Lower lobe of right lung (tissue), 2 donors: ENCODE measurements at regions not wholly inside any gene's neighbourhood (a gene's known extent, or its start where the extent isn't known, plus 50 kb on each side); places are given as distances from the start of the nearest gene placed in this dataset.

Experiments used
- ATAC-seq, 2 donors: fragments of 200-7000 bp; cut with Tn5 transposase; one replicate each; pipeline ENCODE4 v1.9.1; 2020 to 2022; ENCODE audit warnings: mild to moderate bottlenecking in 2 of 2, moderate library complexity in 2 of 2
- DNase-seq: peaks from one replicate; pipeline ENCODE4 v3.0.0-alpha.2; 2020
- H3K27ac ChIP-seq: fragments of 200-600 bp; one replicate; pipeline ENCODE4 v1.8.0; 2022
- H3K27me3 ChIP-seq: fragments of 200-600 bp; one replicate; pipeline ENCODE4 v1.8.0; 2022; ENCODE audit warnings: low read depth
- H3K36me3 ChIP-seq: fragments of 200-600 bp; one replicate; pipeline ENCODE4 v1.8.0; 2022; ENCODE audit warnings: mild to moderate bottlenecking
- H3K4me1 ChIP-seq: fragments of 200-600 bp; one replicate; pipeline ENCODE4 v1.8.0; 2022
- H3K4me3 ChIP-seq: fragments of 200-600 bp; one replicate; pipeline ENCODE4 v1.8.0; 2022; ENCODE audit warnings: mild to moderate bottlenecking
- H3K9me3 ChIP-seq: fragments of 200-600 bp; one replicate; pipeline ENCODE4 v1.8.0; 2022
- CTCF ChIP-seq: fragments of 200-600 bp; IDR thresholded peaks from one replicate; pipeline ENCODE4 v1.8.0; 2022; ENCODE audit warnings: antibody characterized with exemption, mild to moderate bottlenecking
- intact Hi-C: fragments of 100-400 bp; cut with DNase I; formaldehyde crosslinking; loops from one replicate; pipeline ENCODE4 v1.11.0; 2022
- donor health status: DM: no; HTN: yes; CAD: no; lungs with severe emphysema.

- no peaks in the 10 kb centered on the region for H3K36me3 ChIP-seq
- peaks cover 11% of the 10 kb centered on the region for H3K9me3 ChIP-seq
- H3K4me3 ChIP-seq, result no peak overlapping the region
- H3K27ac ChIP-seq, result no peak overlapping the region
- intact Hi-C loops, result no loop called here
- no peak for TF ChIP-seq CTCF
- no peaks in the 10 kb centered on the region for H3K27me3 ChIP-seq
- DNase-seq, result no peak
- peaks cover 4% of the 10 kb centered on the region for H3K4me1 ChIP-seq
- no peak for ATAC-seq
These were observed 296.4 kb downstream of the CYP26B1 start for GRCh38 chr2:71851094-71851750.

- intact Hi-C loops, result no loop called here
- no peak overlapping the region for H3K4me3 ChIP-seq
- ATAC-seq, result no peak
- H3K9me3 ChIP-seq, result peaks cover 2% of the 10 kb centered on the region
- H3K36me3 ChIP-seq, result no peaks in the 10 kb centered on the region
- H3K27me3 ChIP-seq, result no peaks in the 10 kb centered on the region
- TF ChIP-seq CTCF, result no peak
- DNase-seq, result no peak
- H3K4me1 ChIP-seq, result peaks cover 4% of the 10 kb centered on the region
- H3K27ac ChIP-seq, result no peak overlapping the region
These were observed 297.3 kb downstream of the CYP26B1 start for GRCh38 chr2:71850306-71850801.

GRCh38 chr2:71849607-71850305 lies 297.9 kb downstream of the CYP26B1 start:
- DNase-seq (no peak), ATAC-seq (no peak)
- Histone ChIP-seq H3K4me3 (no peak overlapping the region), H3K36me3 (no peaks in the 10 kb centered on the region), H3K4me1 (peaks cover 4% of the 10 kb centered on the region), H3K27ac (no peak overlapping the region), H3K9me3 (no peaks in the 10 kb centered on the region), H3K27me3 (no peaks in the 10 kb centered on the region)
- no peak for TF ChIP-seq CTCF
- intact Hi-C loops, result no loop called here

- no peak overlapping the region for H3K4me3 ChIP-seq
- DNase-seq, result no peak
- no peaks in the 10 kb centered on the region for H3K27me3 ChIP-seq
- H3K9me3 ChIP-seq, result no peaks in the 10 kb centered on the region
- no peak overlapping the region for H3K27ac ChIP-seq
- ATAC-seq, result no peak
- H3K4me1 ChIP-seq, result peaks cover 4% of the 10 kb centered on the region
- no peaks in the 10 kb centered on the region for H3K36me3 ChIP-seq
- no peak for TF ChIP-seq CTCF
- intact Hi-C loops, result no loop called here
These were observed 298.6 kb downstream of the CYP26B1 start for GRCh38 chr2:71849111-71849510.

DNA sequence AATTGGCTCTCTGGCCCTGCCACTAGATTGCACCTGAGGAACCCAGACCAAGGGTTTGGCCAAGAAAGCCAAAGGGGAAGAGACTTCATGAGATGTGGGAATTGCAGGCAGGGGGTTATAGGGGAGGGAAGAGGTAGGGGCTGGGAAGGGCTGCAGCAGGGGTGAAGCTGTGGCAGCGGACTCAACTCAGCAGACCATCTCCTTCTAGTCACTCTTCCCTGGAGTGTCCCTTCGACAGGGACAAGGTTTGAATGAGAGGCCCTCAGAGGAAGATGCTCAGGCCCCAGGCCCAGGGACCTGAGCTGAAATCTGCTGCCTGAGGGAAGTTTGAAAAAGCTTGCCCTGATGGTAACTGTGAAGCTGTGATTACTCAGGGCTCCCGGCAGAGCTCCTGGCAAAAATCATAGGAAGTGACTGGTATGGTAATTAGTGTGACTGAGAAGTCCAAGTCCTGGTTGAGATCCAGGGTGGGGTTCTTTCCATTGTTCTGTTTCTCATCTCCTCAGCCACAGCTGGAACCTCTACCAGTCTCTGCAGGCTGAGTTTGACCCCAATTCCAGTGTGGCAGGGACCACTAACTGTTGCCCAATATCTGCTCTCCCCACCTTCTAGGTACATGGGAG lies 300.9 kb downstream of the CYP26B1 start:
- H3K9me3 ChIP-seq, result no peaks in the 10 kb centered on the region
- DNase-seq, result no peak
- no peak overlapping the region for H3K4me3 ChIP-seq
- no peaks in the 10 kb centered on the region for H3K27me3 ChIP-seq
- TF ChIP-seq CTCF, result no peak
- no peaks in the 10 kb centered on the region for H3K36me3 ChIP-seq
- intact Hi-C loops, result no loop called here
- H3K4me1 ChIP-seq, result peaks cover 4% of the 10 kb centered on the region
- ATAC-seq, result no peak
- no peak overlapping the region for H3K27ac ChIP-seq
